Mucosa of descending colon (tissue), 3 donors: ENCODE measurements at regions not wholly inside any gene's neighbourhood (a gene's known extent, or its start where the extent isn't known, plus 50 kb on each side); places are given as distances from the start of the nearest gene placed in this dataset.

Source experiments
- ATAC-seq: fragments of 200-7000 bp; cut with Tn5 transposase; one replicate; pipeline ENCODE4 v1.9.1; 2020; ENCODE audit warnings: mild to moderate bottlenecking, moderate library complexity
- DNase-seq, 3 donors: peaks; one replicate each; pipeline ENCODE4 v3.0.0-alpha.2; 2020
- H3K36me3 ChIP-seq: fragments of 200-600 bp; one replicate; pipeline ENCODE4 v1.8.0; 2021; ENCODE audit warnings: low read depth, mild to moderate bottlenecking
- H3K4me1 ChIP-seq: fragments of 200-600 bp; one replicate; pipeline ENCODE4 v1.8.0; 2021; ENCODE audit warnings: low read depth, mild to moderate bottlenecking
- H3K4me3 ChIP-seq: fragments of 200-600 bp; one replicate; pipeline ENCODE4 v1.8.0; 2021; ENCODE audit warnings: mild to moderate bottlenecking
- H3K9me3 ChIP-seq: fragments of 200-600 bp; one replicate; pipeline ENCODE4 v1.8.0; 2021; ENCODE audit warnings: mild to moderate bottlenecking
- intact Hi-C, 2 donors: fragments of 100-400 bp; cut with DNase I in 1 of 2; cut with micrococcal nuclease in 1 of 2; formaldehyde crosslinking; loops; one replicate each; pipeline versions ENCODE4 v1.11.0 to v1.11.1; 2022; cut with DNase I, micrococcal nuclease
- TF ChIP-seq, protein P1 (sequence below): fragments of 200-600 bp; IDR thresholded peaks from one replicate; pipeline ENCODE4 v1.8.0; 2022; ENCODE audit warnings: antibody characterized with exemption, mild to moderate bottlenecking
- donor health status: DM: no; HTN: no; CAD: no; lungs with moderate emphysema.
- donor health status: DM: no; HTN: no; CAD: no.
- donor health status: DM: no; HTN: yes; CAD: no.

- TF ChIP-seq, protein P1, sequence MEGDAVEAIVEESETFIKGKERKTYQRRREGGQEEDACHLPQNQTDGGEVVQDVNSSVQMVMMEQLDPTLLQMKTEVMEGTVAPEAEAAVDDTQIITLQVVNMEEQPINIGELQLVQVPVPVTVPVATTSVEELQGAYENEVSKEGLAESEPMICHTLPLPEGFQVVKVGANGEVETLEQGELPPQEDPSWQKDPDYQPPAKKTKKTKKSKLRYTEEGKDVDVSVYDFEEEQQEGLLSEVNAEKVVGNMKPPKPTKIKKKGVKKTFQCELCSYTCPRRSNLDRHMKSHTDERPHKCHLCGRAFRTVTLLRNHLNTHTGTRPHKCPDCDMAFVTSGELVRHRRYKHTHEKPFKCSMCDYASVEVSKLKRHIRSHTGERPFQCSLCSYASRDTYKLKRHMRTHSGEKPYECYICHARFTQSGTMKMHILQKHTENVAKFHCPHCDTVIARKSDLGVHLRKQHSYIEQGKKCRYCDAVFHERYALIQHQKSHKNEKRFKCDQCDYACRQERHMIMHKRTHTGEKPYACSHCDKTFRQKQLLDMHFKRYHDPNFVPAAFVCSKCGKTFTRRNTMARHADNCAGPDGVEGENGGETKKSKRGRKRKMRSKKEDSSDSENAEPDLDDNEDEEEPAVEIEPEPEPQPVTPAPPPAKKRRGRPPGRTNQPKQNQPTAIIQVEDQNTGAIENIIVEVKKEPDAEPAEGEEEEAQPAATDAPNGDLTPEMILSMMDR = no peak
- Histone ChIP-seq H3K36me3 (no peaks in the 10 kb centered on the region), H3K4me1 (no peaks in the 10 kb centered on the region), H3K4me3 (no peak overlapping the region), H3K9me3 (no peaks in the 10 kb centered on the region)
- ATAC-seq = no peak
- intact Hi-C loops = no loop called here
- no peak for DNase-seq
Measured at GRCh38 chr13:111037927-111038326, 77.2 kb upstream of the ARHGEF7 start.

- DNase-seq (no peak), ATAC-seq (no peak)
- Histone ChIP-seq H3K4me3 (no peak overlapping the region), H3K4me1 (no peaks in the 10 kb centered on the region), H3K9me3 (no peaks in the 10 kb centered on the region), H3K36me3 (no peaks in the 10 kb centered on the region)
- intact Hi-C loops = no loop called here
- TF ChIP-seq, protein P1 = no peak
Measured at GRCh38 chr13:111036665-111037064, 78.4 kb upstream of the ARHGEF7 start.

DNA sequence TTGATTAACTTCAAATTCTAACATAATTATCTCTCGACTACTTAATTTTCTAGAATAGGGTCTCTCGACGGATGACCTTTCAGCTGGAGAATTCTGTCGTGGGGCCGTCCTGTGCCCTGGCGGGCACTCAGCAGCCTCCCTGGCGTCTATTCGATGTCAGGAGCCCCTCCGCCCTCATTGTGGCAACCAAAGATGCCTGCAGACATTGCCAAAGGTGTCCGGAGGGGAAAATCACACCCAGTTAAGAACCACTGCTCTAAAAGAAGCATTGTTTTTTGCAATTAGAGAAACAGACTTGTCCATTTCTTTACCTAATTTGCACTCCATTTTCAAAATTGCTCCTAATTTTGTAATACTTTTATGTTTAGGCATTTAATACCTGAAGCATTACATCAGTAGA lies 79.2 kb upstream of the ARHGEF7 start:
- Histone ChIP-seq H3K4me3 (no peak overlapping the region), H3K4me1 (no peaks in the 10 kb centered on the region), H3K9me3 (no peaks in the 10 kb centered on the region), H3K36me3 (no peaks in the 10 kb centered on the region)
- intact Hi-C loops = no loop called here
- DNase-seq (no peak), ATAC-seq (no peak)
- TF ChIP-seq, protein P1 = no peak

DNA sequence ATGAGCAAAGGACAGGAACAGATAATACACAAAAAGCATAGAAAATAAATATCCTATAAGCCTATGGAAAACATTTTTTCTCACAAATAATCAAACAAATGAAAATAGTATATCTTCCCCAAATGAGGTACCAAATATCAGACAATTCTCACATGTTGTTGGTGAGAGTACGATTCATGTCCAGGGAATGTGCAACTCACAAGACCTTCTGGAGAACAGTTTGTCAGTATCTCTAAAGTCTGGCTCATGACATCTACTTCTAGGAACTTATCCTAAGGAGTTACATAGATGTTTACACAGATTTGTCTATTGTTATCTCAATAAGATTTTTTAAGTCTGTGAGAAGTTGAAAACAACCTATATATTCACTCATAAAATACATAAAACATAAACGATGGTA lies 80.3 kb upstream of the ARHGEF7 start:
- Histone ChIP-seq H3K9me3 (no peaks in the 10 kb centered on the region), H3K4me3 (no peak overlapping the region), H3K4me1 (no peaks in the 10 kb centered on the region), H3K36me3 (no peaks in the 10 kb centered on the region)
- ATAC-seq = no peak
- no peak for DNase-seq
- TF ChIP-seq, protein P1 = no peak
- intact Hi-C loops = no loop called here

GRCh38 chr13:111033172-111034130 lies 81.7 kb upstream of the ARHGEF7 start:
- H3K4me1 ChIP-seq = no peaks in the 10 kb centered on the region
- H3K9me3 ChIP-seq = no peaks in the 10 kb centered on the region
- no peak for ATAC-seq
- intact Hi-C loops = no loop called here
- H3K4me3 ChIP-seq = no peak overlapping the region
- TF ChIP-seq, protein P1 = no peak
- no peak for DNase-seq
- H3K36me3 ChIP-seq = no peaks in the 10 kb centered on the region
